Activated CD4-positive, alpha-beta T cell treated with anti-CD3 and anti-CD28 coated beads for 48 hours (primary cell): ENCODE measurements at regions not wholly inside any gene's neighbourhood (a gene's known extent, or its start where the extent isn't known, plus 50 kb on each side); places are given as distances from the start of the nearest gene placed in this dataset.
"Not testable (repeated sequence)": the region's sequence is repeated elsewhere in the genome, so short reads cannot be mapped to it uniquely, and the experiment has no call there.

Source experiments
- DNase-seq: peaks from one replicate; pipeline ENCODE4 v3.0.0-alpha.2; 2020

DNA sequence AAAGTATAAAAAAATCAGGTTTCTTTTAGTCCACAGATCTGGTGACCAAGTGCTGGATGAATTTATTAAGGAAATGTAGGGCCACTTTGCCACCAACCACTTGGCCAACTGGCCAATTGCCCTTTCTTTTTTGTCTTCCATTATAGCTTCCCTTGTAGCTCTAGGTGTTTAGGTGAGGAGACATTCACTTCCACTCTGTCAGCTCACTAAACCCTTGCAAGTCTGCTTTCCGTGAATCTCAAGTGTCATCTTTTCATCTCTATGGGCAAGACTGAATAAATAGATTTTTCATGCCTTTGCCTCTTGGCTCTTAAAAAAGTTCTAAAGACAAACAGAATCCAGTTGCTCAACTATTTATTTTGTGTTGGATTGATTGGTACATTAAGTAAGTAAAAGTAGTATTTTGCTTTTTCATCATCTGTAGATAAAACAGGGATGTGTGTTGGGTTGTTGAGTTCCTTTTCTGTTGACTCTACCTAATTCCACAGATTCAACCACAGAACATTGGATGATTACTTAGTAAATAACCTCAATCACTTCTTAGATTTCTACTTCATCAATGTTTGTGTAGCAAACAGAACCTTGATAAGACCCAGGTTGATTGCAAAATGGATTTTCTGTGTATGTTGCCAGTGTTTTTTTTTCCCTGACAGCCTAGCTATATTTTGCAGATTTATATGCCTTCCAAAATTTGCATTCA is 68.1 kb upstream of the GRXCR1 start:
- DNase-seq, result no peak

DNA sequence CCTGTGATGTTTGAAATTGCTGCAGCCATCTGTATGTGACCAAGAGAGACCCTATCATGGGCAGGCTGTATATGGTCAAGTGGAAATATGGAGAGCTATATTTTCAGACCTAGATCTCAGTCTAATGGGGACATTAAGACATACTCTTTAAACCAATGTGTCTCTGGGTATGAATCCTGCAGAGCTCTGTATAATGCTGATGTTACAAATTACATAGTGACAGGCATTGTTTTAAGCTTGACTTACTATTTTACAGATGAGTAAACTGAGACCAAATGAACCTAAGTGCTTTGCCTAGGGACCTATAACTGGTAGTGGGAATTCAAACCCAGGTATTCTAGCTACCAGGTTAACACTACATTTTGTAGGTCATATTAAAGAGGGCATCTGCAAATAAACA is 71.3 kb upstream of the GRXCR1 start:
- DNase-seq, result no peak

DNA sequence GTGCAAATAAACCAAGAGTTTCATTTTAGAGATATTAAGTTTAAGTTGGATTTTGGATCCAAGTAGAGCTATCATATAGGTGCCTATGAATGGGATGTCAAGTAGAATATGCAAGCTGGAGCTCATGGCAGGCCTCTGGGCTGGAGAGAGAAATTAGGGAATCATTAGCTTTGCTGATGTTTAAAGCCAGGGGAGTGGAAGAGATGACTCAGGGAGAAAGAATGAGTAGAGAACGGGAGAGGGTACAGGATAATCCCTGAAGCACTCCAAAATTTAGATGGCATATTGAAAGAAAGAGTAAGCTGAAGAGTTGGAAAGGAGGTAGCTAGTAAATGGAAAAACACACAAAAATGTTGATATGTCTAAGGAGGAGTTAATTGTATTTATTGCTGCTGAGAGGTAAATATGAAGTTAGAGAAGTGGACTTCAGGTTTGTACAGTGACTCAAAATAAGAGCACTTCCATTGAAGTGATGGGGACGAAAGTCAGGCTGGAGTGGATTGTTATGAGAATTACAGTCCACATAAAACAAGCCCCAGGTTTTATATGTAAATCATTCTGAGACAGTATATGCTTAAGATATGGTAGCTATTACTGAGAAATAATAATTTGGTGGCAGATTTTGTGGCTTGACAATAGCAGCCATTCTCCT is 72.5 kb upstream of the GRXCR1 start:
- no peak for DNase-seq

- DNase-seq, result no peak
Measured at GRCh38 chr4:42817913-42818312, 74.6 kb upstream of the GRXCR1 start.

- no peak for DNase-seq
Measured at GRCh38 chr4:42816880-42817400, 75.6 kb upstream of the GRXCR1 start.

DNA sequence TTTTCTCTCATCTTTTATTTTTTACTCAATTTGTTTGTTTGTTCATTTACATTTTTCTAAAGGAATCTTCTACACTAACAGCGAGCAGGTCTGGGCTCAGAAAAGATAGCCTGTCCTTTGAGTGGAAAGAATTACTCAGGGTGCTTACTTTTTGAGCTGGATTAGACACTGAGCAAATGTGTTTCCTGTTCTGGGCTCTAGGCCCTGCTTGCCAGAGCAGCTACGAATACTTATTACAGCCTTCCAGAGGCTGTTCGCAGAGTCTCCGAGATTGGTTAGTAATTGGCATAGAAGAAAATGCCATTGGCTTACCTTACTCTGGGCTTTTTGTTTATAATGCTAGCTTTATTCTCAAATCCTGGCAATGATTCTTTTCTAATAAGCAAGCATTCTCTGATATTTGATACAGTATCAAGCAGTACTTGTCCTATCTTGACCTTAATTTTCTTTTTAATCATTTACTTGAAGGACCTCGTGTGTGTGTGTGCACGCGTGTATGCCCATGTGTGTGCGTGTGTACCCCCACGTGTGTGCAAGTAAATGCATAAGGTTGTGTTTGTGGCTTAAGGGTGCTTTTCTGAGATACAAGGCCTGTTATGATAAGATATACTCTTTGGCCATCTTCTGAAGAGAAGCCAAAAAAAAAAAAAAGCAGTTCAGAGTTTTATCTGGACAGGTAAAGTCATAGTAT is 76.2 kb upstream of the GRXCR1 start:
- DNase-seq, result no peak

DNA sequence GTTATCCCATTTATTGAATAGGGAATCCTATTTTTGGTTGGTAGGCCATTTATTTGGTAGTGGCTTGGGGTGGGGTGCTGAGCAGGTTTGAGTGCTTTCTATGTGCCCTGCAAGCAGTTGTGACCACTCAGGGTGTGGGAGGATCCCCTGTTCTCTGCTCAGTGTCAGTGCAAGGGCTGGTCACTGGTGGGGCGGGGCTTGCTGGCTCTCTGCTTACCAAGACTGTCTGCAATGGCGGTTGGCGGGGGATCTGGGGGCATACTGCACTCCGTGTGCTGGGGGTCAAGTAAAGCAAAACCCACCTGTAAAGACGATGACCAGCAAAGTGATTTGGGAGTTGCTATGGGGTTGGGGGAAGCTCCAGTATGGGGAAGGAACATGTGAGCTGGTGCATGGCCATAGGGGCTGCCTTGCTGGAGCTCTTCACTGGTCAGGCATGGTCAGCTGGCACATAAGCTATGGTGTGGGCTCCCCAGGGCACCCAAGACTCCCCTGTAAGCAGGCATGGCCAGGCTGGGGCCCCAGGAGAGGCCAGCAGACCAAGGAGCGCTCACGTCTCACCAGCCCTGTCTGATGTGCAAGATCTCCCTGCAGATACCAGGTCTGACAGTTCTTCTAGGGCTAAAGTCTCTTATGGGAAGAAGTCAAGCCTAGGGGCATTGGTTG is 83.0 kb upstream of the GRXCR1 start:
- no peak for DNase-seq

DNA sequence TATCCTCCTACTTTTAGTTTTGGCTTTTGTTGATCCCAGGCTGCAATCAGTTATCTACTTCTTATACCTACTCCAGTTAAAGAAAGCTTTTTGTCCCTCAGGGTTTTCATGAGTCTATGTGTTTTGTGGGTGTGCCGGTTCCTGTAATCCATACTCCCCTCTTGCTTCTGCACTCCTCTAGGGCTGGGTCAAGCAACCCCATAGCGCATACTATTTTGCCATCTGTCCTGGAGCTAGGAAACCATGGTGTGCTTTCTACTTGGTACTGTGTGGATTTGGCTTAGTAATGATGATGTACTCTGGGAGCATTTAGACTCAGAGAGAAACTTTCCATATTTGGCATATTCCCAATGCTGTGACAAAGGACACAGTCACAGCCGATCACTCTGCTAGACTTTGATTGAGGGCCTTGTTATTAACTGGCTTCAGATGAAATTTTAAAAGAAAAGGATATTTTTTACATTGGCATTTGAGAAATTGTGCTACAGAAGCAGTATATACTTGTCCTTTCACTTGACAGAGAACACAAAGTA is 86.1 kb upstream of the GRXCR1 start:
- DNase-seq, result no peak

DNA sequence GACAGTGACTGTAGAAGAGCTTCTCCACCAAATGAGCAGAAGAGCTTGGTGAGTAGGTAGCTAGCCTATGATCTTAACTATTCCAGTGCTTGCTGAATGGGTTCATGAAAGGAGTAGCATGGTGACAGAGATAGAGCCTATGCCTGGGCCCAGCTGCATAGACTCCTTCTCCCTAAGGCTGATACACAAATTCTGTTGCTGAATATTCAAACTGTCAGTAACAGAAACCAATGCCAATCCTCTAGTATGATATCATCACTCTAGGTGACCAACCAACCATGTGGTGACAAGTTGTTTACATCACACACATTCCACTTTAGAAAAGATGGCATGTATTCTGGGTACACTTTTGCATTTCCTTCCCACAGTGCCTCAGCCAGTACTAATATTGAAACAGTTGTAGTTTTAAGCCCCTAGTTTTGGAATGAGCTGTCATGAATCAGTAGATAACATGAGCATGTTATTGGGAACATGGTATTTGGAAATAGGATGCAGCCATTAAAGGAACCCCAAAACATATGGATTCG is 103.4 kb upstream of the GRXCR1 start:
- DNase-seq, result no peak

DNA sequence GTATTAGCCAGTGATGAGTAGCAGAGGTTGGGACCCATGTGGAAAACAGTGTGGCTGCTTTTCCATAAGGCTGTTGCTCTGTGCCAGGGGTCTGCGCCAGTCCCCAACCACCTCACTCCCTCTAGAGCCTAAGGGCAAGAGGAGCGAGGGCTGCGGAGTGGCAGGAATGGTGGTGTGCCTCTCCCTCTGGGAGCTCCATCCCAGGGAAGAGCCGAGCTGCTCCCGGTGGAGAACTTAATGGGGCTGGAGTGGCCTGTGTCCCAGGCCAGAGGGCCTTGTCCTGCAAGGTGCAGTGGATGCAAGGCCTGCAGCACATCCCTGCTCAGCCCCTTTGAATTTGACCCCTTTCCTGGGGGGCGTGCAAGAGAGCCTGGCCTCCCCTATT is 105.4 kb upstream of the GRXCR1 start:
- DNase-seq, result no peak

GRCh38 chr4:42786350-42787078 is 106.0 kb upstream of the GRXCR1 start:
- no peak for DNase-seq

- DNase-seq, result no peak
Measured at GRCh38 chr4:42785817-42786216, 106.7 kb upstream of the GRXCR1 start.

GRCh38 chr4:42781315-42781714 is 111.2 kb upstream of the GRXCR1 start:
- DNase-seq, result no peak

- no peak for DNase-seq
Measured at GRCh38 chr4:42778349-42778748, 114.2 kb upstream of the GRXCR1 start.

- peak; percentile 23 for DNase-seq
Measured at GRCh38 chr4:42768125-42768748, 111.3 kb upstream of the ATP8A1 start.

- DNase-seq, result no peak
Measured at GRCh38 chr4:42767669-42768068, 110.8 kb upstream of the ATP8A1 start.

DNA sequence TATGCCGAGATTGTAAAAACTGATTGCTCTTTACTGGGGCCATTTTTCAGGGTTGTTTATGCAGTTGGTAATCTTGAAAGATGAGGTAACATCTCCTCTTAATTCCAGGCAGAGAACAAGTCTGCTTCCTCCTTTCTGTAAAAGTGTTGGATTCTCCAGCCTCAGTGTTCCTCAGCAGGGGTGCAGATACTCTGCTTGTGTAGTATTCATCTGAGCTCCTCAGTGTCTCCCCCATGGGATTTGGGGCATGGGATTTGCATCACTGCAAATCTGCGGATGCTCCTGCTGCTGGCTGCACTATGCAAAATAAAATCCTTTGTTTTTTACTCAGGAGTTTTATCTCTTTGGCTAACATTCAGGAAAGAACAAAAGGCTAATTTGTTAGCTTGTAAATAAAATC is 104.9 kb upstream of the ATP8A1 start:
- no peak for DNase-seq

DNA sequence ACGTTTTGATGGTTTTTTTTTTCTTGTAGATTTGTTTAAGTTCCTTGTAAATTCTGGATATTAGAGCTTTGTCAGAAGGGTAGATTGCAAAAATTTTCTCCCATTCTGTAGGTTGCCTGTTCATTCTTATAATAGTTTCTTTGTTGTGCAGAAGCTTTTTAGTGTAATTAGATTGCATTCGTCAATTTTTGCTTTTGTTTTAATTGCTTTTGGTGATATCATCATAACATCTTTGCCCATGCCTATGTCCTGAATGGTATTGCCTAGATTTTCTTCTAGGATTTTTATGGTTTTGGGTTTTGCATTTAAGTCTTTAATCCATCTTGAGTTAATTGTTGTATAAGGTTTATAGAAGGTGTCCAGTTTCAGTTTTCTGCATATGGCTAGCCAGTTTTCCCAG is 98.1 kb upstream of the ATP8A1 start:
- not testable (repeated sequence) for DNase-seq

GRCh38 chr4:42751587-42751986 is 94.7 kb upstream of the ATP8A1 start:
- no peak for DNase-seq

GRCh38 chr4:42750856-42751255 is 94.0 kb upstream of the ATP8A1 start:
- no peak for DNase-seq

- peak; percentile 22 for DNase-seq
Measured at GRCh38 chr4:42750091-42750490, 93.2 kb upstream of the ATP8A1 start.

- no peak for DNase-seq
Measured at GRCh38 chr4:42747971-42748370, 91.1 kb upstream of the ATP8A1 start.
